HS-5 (cell line): ENCODE measurements at regions not wholly inside any gene's neighbourhood (a gene's known extent, or its start where the extent isn't known, plus 50 kb on each side); places are given as distances from the start of the nearest gene placed in this dataset.

Experiments used
- DNase-seq: peaks from one replicate; pipeline ENCODE4 v3.0.0-alpha.2; 2012; ENCODE audit warnings: low read depth

DNA sequence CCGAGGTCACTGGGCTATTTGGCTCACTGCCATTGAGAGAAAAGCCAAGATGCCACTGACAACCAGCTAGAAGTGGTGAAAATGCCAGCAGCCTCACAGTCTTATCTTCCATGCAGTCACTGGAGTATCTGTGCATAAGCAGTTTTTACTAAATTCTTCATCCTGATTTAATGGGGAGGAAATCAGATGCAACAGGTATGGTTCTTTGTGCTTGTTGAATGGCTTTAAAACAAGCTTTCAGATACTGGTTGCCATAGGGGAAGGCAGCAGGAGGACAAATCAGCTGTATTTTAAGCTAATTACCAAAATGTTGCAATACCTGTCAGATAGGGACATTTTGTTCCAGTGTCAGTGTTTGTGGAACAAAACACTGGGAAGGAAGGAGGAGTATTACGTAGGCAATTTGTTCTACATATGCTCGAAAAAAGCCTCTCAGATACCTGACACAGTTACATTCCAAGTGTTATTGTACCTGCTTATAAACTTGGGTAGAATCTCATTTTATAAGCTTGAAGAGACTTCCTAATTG, 54.1 kb upstream of the ARHGAP5 start:
- DNase-seq: no peak

- DNase-seq: no peak
These were observed 53.6 kb upstream of the ARHGAP5 start for GRCh38 chr14:32023540-32023939.

- no peak for DNase-seq
These were observed 49.7 kb upstream of the ARHGAP5 start for GRCh38 chr14:32027255-32027939.
